ENCODE measurements at regions not wholly inside any gene's neighbourhood (a gene's known extent, or its start where the extent isn't known, plus 50 kb on each side); places are given as distances from the start of the nearest gene placed in this dataset.
A peak's percentile ranks its signal among the peaks of the same experiment; 100 is the strongest.

DNA sequence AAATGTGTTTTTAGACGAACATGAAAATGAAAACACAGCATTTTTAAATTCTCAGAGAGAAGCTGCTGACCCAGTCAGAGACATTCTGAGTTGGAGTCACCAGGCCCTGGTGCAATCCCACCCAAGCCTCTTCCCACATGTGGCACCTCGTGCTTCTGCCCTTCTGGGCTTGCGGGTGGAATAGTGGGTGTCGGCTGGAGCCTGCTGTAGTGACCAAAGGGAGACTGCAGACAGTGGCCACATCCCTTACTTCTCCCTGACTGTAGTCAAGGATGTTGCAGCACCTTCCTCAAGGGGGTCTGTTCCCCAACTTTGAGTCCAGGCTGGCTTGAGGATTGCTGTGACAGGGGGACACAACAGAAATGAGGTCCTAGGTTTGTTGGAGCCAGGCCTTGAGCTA is 104.4 kb upstream of the GLI2 start:
- H3K27ac Mint-ChIP-seq = no peak overlapping the region
- peaks cover 7% of the 10 kb centered on the region for H3K9me3 Mint-ChIP-seq
- DNase-seq = no peak
- peaks cover 59% of the 10 kb centered on the region for H3K27me3 Mint-ChIP-seq (ENCODE audit: low read depth, poor library complexity)
- H3K4me1 Mint-ChIP-seq = peaks cover 24% of the 10 kb centered on the region
- no peak overlapping the region for H3K4me3 Mint-ChIP-seq
- no peaks in the 10 kb centered on the region for H3K36me3 Mint-ChIP-seq (ENCODE audit: low read depth)
- no peak for TF ChIP-seq CTCF (IDR thresholded peaks at IDR 0.05)

DNA sequence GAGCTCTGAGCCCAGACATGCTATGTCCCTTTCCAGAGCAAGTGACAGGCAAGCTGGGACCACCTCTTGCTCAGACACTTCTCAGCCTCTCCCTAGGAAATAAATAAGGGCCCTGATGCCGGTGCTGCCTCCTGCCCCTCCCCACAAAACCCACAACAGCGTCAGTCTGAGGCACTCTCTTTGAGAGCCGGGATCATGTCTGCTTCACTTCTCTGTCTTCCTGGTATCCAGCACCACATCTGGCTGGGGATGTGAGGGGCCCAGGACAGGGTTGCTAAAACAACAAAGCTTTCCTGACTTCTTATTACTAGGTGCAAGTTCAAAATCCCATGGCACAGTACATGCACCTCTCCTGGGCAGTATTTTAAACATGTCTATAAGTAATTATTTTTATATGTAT is 103.9 kb upstream of the GLI2 start:
- Mint-ChIP-seq H3K36me3 (ENCODE audit: low read depth) (no peaks in the 10 kb centered on the region), H3K4me3 (no peak overlapping the region), H3K27me3 (ENCODE audit: low read depth, poor library complexity) (peaks cover 59% of the 10 kb centered on the region), H3K4me1 (peaks cover 24% of the 10 kb centered on the region), H3K9me3 (peaks cover 7% of the 10 kb centered on the region), H3K27ac (no peak overlapping the region)
- TF ChIP-seq CTCF (IDR thresholded peaks at IDR 0.05) = no peak
- no peak for DNase-seq

DNA sequence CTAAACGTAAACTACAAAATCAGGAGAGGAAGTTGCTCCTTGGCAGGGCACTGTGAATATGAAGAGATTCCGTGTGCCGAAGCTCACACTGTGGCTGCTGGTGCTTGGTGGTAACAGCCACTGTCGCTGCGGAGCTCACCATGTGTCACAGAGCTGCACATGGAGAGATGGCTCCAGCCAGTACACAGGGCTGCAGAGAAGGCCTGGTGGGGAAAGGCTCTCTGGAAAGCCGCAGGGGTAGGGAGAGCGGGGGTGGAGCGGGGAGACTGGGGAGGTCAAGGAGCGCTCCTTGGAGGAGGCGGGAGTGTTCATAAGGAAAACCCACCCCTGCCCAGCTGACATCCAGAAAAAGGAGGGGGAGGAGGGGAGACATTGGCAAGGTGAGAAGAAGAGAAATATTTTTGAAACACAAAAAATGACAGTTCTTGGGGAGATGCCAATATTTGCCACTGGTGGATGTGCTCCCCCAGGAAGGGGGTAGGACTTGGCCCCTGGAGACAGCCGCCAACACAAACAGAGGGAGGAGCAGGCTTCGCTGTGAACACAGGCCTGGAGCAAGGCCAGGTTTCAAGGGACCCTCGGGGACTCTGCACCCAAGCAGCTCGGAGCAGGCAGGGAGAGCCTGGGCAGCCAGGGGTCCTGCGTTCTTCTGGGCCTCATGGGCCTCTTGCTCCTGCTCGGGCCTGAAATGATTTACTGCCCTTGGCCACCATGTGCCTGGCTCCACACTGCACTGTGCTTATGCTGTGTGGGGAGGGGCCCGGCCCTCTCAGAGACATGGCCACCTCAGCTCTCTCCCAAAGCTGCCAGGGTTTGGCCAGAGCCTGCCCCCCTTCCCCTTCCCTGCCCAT is 102.6 kb upstream of the GLI2 start:
- peaks cover 7% of the 10 kb centered on the region for H3K9me3 Mint-ChIP-seq
- peaks cover 29% of the 10 kb centered on the region for H3K4me1 Mint-ChIP-seq
- H3K36me3 Mint-ChIP-seq (ENCODE audit: low read depth) = no peaks in the 10 kb centered on the region
- peak; percentile 37 for DNase-seq
- peaks cover 55% of the 10 kb centered on the region for H3K27me3 Mint-ChIP-seq (ENCODE audit: low read depth, poor library complexity)
- no peak overlapping the region for H3K4me3 Mint-ChIP-seq
- no peak for TF ChIP-seq CTCF (IDR thresholded peaks at IDR 0.05)
- peak overlapping the region; percentile 66 for H3K27ac Mint-ChIP-seq

DNA sequence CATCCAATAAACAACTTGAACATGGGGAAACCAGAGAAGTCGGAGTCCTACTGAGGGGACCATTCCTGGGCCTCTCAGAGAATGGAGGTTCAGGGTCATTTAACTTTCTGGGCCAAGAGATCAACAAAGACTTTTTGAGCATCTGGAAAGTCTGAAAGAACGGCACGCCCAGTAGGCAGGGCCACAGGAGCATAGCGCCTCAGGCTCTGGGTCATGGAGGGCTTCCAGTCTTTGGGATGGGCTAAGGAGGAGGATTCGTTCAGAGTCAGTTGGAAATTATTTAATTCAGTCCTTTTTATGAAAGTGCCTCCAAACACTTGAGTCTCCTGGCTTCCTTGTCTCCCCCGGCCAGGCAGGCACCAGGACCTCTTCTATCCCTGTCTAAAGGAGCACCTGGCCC is 101.1 kb upstream of the GLI2 start:
- Mint-ChIP-seq H3K27me3 (ENCODE audit: low read depth, poor library complexity) (peaks cover 48% of the 10 kb centered on the region), H3K4me1 (peaks cover 33% of the 10 kb centered on the region), H3K27ac (no peak overlapping the region), H3K4me3 (no peak overlapping the region), H3K9me3 (no peaks in the 10 kb centered on the region), H3K36me3 (ENCODE audit: low read depth) (no peaks in the 10 kb centered on the region)
- no peak for TF ChIP-seq CTCF (IDR thresholded peaks at IDR 0.05)
- DNase-seq = no peak

DNA sequence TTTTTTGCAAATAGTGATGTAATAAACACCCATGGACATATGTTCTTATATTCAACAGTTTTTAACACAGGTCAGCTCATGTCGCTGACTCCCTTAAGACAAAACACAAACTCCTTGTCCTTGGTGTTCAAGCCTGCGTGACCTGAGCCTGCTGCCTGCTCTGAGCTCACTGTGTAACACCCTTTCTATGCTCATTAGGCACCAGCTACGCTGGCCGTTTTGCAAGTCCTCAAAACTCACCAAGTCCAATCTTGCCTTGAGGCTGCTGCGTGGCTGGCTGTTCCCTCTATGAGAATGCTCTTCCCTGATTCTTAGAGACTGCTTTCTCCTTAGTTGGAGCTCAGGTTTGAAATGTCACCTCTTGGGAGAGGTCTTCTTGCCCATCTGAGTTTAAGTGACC is 100.5 kb upstream of the GLI2 start:
- peaks cover 33% of the 10 kb centered on the region for H3K4me1 Mint-ChIP-seq
- no peaks in the 10 kb centered on the region for H3K9me3 Mint-ChIP-seq
- DNase-seq = no peak
- no peak overlapping the region for H3K4me3 Mint-ChIP-seq
- no peaks in the 10 kb centered on the region for H3K36me3 Mint-ChIP-seq (ENCODE audit: low read depth)
- H3K27me3 Mint-ChIP-seq (ENCODE audit: low read depth, poor library complexity) = peaks cover 50% of the 10 kb centered on the region
- no peak for TF ChIP-seq CTCF (IDR thresholded peaks at IDR 0.05)
- H3K27ac Mint-ChIP-seq = no peak overlapping the region

DNA sequence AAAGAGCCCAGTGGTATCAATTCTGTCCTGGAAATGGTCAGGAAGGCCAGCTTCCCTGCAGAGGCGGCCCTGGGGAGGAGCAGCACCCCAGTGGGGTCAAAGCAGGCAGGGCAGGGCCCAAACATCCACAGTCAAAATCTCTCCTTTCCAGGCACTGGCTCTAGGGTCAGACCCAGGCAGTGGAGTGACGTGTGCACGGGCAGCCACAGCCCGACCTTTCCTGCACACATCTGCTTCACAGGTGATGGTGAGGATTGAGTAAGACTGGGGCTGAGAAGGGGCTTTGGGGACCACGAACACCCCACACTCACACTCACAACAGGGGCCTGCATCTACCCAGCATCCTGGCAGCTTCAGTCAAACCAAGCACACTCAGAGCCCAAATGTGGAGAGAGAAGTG is 97.8 kb upstream of the GLI2 start:
- Mint-ChIP-seq H3K4me3 (no peak overlapping the region), H3K9me3 (peaks cover 12% of the 10 kb centered on the region), H3K27me3 (ENCODE audit: low read depth, poor library complexity) (peaks cover 61% of the 10 kb centered on the region), H3K36me3 (ENCODE audit: low read depth) (no peaks in the 10 kb centered on the region), H3K4me1 (peaks cover 19% of the 10 kb centered on the region), H3K27ac (no peak overlapping the region)
- DNase-seq = no peak
- no peak for TF ChIP-seq CTCF (IDR thresholded peaks at IDR 0.05)
